ENCODE measurements at regions not wholly inside any gene's neighbourhood (a gene's known extent, or its start where the extent isn't known, plus 50 kb on each side); places are given as distances from the start of the nearest gene placed in this dataset.
A peak's percentile ranks its signal among the peaks of the same experiment; 100 is the strongest.

DNA sequence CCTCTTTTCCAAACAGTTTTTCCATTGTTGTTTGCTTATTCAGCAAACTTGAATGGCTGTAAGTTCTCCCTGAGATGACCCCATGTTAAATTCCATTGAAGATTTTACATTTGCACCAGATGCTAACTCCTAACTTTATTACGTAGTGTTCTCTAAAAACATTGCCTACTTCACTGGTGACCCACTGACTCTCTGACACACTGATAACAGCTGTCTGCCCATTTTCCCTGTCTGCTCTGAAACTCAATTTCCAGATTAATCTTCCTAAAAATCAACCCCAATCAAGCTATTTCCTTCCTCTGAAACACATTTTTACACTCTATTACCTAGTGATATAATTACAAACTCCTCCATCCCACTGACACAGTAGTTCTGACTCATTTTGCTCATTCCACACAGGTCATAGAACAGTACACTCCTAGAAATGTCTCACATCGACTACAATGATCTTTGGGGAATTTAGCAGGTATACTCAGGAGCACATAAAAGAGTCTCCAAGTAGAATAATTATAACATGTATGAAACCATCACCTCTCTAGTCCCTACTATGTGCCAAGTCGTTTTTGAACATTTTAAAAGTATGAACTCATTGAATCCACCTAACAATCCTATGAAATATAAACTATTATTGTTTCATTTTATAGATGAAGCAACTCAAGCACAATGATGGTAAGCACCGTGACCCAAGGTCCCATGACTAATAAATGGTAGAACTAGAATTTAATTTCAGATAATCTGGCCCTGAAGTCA is 210.9 kb downstream of the SLIT2 start:
- in situ Hi-C loops (cut with HindIII; ENCODE audit: low pct_unique_long_range_greater_than_20kb, low sequenced_read_pairs), result no loop called here
- no peak for DNase-seq (ENCODE audit: low read depth, low spot score)

DNA sequence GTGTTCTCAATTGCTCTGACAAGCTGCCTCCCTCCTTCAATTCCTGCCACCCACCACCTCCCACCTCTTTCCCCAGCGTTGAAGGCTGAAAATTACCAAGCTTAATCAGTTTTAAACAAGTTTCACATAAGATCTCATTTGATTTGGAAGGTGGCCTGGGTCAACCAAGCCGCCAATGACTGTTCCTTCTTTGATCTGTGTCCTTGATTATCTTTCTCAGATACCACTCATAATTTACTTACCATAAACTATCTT is 211.4 kb downstream of the SLIT2 start:
- in situ Hi-C loops (cut with HindIII; ENCODE audit: low pct_unique_long_range_greater_than_20kb, low sequenced_read_pairs), result no loop called here
- no peak for DNase-seq (ENCODE audit: low read depth, low spot score)

DNA sequence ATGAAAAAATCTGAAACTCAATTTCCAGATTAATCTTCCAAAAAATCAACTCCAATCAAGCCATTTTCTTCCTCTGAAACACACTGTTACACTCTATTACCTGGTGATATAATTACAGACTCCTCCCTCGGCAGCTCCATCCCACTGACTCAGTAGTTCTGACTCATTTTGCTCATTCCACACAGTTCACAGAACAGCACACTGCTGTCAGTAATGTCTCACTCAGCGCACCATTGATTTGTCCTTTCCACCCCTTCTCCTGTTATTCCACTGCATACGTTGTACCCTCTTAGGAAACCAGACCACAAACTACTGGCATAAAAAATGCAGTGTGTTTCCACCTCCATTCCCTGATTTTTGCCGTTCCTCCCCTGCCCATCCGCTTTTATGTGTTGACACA is 212.7 kb downstream of the SLIT2 start:
- no peak for DNase-seq (ENCODE audit: low read depth, low spot score)
- in situ Hi-C loops (cut with HindIII; ENCODE audit: low pct_unique_long_range_greater_than_20kb, low sequenced_read_pairs), result no loop called here

DNA sequence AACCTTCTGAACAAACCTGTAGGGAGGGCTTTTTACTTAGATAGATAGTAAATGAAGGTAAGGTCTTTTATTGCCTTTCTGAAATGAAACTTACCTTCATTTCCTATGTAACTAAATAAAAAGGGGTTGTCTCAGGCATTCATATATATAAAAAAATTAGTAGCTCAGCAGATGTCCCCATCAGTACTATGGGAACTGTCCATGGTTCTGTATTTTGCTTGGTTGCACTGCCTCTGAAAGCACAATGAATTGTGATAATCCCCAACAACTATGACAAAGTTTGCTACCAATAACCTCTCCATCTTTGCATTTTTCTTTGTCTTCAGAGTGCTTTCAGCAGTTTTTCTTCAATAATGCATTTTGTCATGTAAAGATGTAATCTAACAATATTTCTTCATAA is 222.4 kb downstream of the SLIT2 start:
- in situ Hi-C loops (cut with HindIII; ENCODE audit: low pct_unique_long_range_greater_than_20kb, low sequenced_read_pairs), result no loop called here
- DNase-seq (ENCODE audit: low read depth, low spot score), result peak; percentile 4

DNA sequence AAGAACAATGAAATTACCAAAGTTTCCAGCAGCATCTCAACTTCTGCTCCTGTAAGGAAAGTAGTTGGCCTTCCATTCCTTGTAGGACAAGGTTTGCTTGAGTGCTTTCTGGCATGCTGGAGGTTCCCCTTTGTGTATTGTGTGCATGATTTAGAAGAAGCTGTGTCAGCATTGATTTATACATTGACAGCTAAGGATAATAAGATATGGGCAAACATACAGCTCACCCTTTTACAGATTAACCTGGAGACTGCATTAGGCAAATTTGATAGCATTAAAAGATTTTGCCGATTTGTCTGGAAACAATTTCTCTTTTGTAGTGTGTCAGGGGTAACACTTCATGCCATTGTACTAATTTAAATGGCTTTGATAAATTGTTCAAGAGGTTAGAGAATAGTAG is 221.8 kb upstream of the PACRGL start:
- in situ Hi-C loops (cut with HindIII; ENCODE audit: low pct_unique_long_range_greater_than_20kb, low sequenced_read_pairs), result no loop called here
- no peak for DNase-seq (ENCODE audit: low read depth, low spot score)

DNA sequence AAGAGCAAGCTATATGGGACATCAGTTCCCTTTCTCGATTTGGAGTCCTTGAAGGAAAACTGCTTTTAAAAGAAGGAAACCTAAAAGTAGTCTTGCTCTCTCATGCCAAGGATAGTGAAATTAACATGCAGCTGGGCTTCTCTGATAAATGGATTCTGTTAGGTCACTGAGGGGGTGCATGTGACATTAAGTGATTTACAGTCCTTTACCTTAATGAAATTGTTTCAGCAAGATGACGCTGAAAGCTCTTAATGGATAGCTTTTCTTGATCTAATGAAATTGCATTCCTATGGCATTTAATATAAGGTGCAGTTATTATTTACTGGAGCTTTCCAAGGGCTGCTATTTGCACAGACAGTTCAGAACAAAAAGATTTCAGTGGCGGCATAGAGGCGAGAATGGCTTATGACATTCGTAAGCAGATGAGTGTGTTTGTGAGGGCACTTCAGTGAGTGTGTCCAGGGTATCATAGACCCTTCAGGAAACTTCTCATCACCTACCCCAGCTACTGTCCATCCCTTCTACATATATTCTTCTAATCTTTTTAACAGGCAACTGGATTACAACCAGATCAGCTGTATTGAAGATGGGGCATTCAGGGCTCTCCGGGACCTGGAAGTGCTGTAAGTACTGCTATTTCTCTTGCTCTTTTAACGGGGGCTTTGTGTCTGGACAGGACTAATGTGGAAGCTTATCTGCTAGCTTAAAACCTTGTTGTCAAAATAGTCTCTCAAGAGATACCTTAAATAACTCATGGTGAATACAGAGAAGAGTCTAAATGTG is 219.9 kb upstream of the PACRGL start:
- DNase-seq (ENCODE audit: low read depth, low spot score), result no peak
- in situ Hi-C loops (cut with HindIII; ENCODE audit: low pct_unique_long_range_greater_than_20kb, low sequenced_read_pairs), result no loop called here

DNA sequence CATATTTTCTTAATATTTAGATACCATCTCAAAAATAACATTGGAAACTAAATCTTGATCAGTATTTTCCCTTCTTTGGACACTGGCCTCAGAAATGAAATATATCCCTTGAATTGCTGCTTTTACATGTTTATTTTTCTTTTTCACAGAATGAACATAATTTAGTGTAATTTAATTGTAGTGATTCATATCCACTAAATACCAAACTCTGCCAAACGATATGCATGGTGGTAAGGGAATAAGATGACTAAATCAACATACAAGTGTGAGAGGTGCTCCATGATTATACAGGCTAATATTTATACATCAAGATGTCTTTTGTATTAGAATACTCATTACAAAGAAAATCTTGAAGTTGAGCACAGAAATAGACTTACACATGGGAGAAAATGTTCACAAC is 216.8 kb upstream of the PACRGL start:
- in situ Hi-C loops (cut with HindIII; ENCODE audit: low pct_unique_long_range_greater_than_20kb, low sequenced_read_pairs), result no loop called here
- DNase-seq (ENCODE audit: low read depth, low spot score), result no peak

DNA sequence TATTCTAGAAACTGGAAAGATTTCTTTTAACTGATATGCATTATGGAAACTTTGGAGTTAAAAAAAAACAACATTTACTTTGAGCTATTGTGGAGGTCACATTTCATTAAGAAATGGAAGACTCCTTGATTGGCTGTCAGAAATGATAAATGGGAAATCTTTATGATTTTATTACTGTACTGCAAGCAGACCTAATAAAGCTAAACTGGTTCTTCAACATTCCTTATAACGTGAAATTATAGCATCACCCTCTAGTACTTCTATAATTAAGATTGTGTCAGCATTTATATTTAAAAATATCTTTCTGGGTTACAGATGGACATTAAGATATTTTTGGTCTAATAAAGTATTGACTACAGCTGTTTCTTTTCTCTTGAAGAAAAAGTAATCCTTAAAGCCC is 213.8 kb upstream of the PACRGL start:
- no peak for DNase-seq (ENCODE audit: low read depth, low spot score)

DNA sequence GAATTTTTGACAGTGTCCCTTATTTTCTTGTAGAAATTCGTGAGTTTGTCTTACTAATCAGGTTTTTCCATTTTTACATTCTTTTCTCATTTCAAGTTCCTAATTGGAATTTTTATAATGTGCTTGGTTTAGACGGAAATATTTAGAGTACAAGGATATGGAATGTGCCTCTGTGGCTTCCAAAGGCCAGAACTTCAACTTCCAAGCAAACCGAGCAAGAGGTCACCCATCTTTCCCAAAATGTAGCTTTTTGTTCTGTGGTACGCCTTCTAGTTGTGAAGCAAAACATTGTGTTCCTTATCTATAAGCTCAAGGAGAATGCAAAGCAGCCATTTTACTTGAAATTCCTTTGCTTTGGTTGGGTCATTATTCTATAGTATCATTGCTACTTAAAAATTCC is 212.8 kb upstream of the PACRGL start:
- in situ Hi-C loops (cut with HindIII; ENCODE audit: low pct_unique_long_range_greater_than_20kb, low sequenced_read_pairs), result no loop called here

More for the DNA sequence above, 213.8 kb upstream of the PACRGL start:
- in situ Hi-C loops (cut with HindIII; ENCODE audit: low pct_unique_long_range_greater_than_20kb, low sequenced_read_pairs), result no loop called here

DNA sequence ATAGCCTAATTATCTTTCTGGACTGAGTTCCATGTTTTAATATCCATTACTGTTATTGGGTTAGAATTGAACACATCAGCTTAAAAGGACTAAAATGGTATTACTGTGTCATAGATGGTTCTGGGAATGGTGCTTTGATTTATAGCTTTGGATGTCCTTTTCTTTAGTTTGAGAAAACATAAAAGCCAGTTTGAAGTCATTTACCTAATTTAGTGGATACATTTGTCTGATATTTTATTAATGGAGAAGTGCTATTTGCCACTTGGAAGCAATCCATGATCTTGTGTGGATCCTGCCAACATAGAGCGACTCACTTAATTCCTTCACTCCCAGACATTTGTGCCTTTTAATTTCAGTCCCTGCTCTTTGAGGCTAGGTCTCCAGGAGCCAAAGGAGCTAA is 212.4 kb upstream of the PACRGL start:
- no peak for DNase-seq (ENCODE audit: low read depth, low spot score)

More for the DNA sequence above, 212.8 kb upstream of the PACRGL start:
- no peak for DNase-seq (ENCODE audit: low read depth, low spot score)

DNA sequence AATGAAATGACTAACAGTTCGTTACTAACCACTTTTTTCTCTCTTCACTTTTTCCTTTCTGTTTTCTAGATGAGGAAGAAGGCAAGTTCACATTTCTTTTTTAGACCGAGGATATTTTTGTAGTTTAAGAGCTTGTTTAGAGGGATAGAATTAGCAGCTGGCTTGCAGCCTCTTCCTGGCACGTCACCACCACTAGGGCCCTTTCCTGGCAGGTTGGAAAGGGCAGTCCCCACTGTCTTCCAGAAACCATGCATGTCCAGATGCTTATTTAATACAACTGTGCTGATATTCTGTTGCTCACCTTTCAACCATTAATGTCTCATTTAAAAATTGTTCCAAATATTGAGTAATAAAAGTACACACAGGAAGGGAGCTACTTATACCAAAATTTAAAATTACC is 209.5 kb upstream of the PACRGL start:
- in situ Hi-C loops (cut with HindIII; ENCODE audit: low pct_unique_long_range_greater_than_20kb, low sequenced_read_pairs), result no loop called here
- DNase-seq (ENCODE audit: low read depth, low spot score), result no peak

More for the DNA sequence above, 212.4 kb upstream of the PACRGL start:
- in situ Hi-C loops (cut with HindIII; ENCODE audit: low pct_unique_long_range_greater_than_20kb, low sequenced_read_pairs), result no loop called here

DNA sequence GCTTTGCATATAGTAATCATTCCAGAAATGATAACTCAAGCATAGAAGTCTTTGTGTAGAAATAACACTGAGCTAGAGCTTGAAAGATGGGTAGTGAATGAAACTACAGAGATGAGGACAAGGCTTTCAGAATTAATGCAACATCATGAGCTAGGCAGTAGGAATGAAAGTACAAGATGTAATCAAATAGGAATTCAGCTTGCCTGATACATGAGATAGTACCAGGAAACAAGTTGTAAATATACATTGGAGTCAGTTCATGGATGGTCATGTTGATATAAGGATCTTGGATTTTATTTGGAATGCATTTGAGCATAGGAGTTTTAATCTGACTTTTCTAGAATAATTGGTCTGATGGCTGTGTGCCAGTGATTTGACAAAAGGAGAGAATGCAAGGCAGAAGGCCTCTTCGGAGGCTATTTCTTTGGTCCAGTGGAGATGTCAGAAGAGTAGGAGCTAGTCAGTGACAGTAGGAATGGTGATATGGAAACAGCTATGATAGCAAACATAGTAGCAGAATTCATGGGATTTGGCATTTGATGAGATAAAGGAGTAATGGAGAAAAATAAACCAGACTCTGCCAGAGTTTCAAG is 206.4 kb upstream of the PACRGL start:
- DNase-seq (ENCODE audit: low read depth, low spot score), result no peak
- in situ Hi-C loops (cut with HindIII; ENCODE audit: low pct_unique_long_range_greater_than_20kb, low sequenced_read_pairs), result no loop called here

DNA sequence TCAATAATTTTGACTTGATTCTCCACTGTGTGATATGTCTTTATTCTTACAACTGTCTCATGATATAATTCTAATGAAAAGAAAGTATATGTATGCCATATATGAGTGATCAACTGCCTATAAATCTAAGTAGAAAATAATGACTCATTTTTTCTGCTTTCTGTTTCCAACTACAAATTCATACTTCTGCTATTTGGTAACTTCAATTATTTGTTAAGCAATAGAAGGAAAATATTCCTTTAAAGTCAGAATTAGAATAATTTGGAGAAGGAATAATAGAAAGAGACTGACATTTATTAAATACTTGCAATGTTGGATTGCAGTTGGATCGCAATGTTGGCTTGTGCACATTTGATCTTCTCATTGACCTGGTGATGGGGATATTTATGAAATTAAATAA is 204.2 kb upstream of the PACRGL start:
- no peak for DNase-seq (ENCODE audit: low read depth, low spot score)
- in situ Hi-C loops (cut with HindIII; ENCODE audit: low pct_unique_long_range_greater_than_20kb, low sequenced_read_pairs), result no loop called here

DNA sequence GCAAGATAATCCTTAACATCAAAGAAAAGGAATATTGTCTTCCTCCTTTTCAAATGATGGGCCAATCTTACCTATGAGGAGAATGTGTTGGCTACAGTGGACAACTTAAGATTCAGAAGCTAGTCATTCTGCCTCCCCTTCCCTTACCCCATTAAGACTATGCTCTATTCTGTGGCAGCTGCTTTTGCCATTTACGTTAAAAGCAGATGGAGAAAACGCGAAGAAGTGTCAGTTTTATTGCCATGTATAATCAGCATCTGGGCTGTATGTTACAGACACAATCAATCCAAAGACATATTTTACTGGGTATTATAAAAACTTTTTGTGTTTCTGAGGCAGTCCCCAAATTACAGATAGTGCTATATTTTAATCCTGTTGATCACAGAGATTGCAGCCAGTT is 196.1 kb upstream of the PACRGL start:
- in situ Hi-C loops (cut with HindIII; ENCODE audit: low pct_unique_long_range_greater_than_20kb, low sequenced_read_pairs), result no loop called here

DNA sequence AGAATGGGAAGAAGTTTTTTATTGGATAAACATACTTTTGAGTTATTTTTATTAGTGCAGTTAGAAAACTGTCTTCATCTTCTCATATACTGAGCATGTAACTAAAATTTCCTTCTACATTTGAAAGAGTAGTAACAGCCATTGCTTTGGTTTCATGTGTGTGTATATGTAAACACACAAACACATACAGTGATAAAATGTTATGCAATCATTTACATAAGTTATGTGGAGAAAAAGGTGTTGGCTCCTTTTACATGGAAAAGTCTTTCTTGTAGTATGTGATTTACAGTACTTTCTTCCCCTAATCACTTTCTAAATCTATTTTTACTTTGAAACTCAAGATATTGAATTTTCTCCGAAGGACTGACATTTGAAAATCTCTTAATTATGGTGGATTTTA is 194.3 kb upstream of the PACRGL start:
- no peak for DNase-seq (ENCODE audit: low read depth, low spot score)
- in situ Hi-C loops (cut with HindIII; ENCODE audit: low pct_unique_long_range_greater_than_20kb, low sequenced_read_pairs), result no loop called here

More for the DNA sequence above, 196.1 kb upstream of the PACRGL start:
- no peak for DNase-seq (ENCODE audit: low read depth, low spot score)

DNA sequence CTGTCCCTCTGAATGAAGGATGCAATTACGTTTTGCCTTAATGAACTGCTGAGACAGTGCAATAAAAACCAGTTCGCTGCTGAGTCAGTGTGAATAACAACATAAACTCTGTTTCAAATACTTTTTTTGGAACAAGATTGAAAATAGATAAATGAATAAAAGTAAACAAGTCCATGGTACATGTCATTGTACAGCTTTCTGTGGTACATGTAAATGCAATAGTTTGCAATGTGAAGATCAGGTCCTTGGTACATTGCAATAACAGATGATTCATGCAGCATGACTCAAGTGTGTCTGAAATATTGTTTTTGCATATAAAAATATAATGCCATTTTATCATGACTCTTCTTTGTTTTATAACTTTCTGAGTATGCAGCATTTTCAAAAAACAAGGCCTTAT is 193.4 kb upstream of the PACRGL start:
- in situ Hi-C loops (cut with HindIII; ENCODE audit: low pct_unique_long_range_greater_than_20kb, low sequenced_read_pairs), result no loop called here
- no peak for DNase-seq (ENCODE audit: low read depth, low spot score)

DNA sequence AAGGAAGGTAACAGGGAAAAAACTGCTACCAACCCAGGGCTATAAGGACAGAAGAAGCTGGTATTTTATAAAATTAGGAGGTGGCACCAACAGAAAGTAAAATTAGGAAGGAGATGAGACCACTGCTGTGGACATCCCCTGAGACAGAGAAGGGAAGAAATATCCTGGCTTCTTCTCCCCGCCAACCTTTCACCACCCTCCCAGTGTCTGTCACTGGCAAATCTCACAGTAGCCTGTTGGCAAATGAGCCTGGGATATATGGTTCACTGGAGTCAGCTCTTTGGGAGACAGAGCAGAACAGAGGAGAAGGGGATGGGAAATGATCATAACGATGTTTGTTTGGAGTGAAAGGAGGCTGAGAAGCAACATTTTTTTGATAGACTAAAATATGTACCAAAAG is 190.9 kb upstream of the PACRGL start:
- in situ Hi-C loops (cut with HindIII; ENCODE audit: low pct_unique_long_range_greater_than_20kb, low sequenced_read_pairs), result no loop called here
- no peak for DNase-seq (ENCODE audit: low read depth, low spot score)

DNA sequence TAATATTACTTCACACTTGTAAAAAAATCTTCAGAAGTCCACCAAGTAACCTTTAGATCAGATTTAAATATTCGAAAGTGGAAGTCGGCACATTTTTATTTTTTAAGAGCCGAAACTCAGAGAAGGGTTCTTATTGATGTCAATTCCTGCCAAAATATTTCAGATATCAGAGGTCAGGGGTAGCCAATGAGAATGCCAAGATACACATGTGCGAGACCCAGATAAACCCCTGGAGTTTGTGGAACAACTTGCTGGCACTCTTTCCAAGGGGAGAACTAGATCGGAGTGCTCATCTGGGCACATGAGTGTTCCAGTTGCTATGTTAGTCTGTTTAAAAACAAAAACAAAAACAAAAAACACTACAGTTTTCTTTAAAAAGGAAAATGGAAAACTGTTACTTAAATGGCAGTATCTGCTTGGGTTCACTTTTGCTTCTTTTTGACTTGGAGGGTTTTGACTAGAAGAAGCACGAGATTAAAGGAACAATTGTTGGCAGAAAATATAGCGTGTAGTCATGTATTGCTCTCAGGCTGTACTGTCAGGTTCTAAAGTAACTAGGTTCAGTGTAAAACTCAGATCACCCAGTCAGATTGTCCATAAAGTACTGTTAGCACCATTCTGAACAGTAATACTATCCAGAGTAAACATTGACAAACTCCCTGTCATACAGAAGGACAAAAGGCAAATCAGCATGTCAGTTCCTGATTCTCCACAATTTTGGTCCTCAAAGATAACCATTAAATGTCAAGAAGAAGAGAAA is 188.0 kb upstream of the PACRGL start:
- DNase-seq (ENCODE audit: low read depth, low spot score), result no peak
- in situ Hi-C loops (cut with HindIII; ENCODE audit: low pct_unique_long_range_greater_than_20kb, low sequenced_read_pairs), result no loop called here
